Keratinocyte (primary cell): ENCODE measurements at regions not wholly inside any gene's neighbourhood (a gene's known extent, or its start where the extent isn't known, plus 50 kb on each side); places are given as distances from the start of the nearest gene placed in this dataset.

Source experiments
- DNase-seq: peaks from one replicate; pipeline ENCODE4 v3.0.0-alpha.2; 2011; ENCODE audit warnings: low read depth, missing footprints, low spot score
- FAIRE-seq: peaks from 2 replicates; lab custom pipeline; 2011; peaks lifted over from hg19 to GRCh38; lab: Jason Lieb, UNC
- H2AFZ ChIP-seq: 2 replicates; pipeline ENCODE4 v1.6.0; 2012; ENCODE audit warnings: low read length, control low read depth, inconsistent platforms; ENCODE audit not compliant: control insufficient read depth
- H3K27ac ChIP-seq: 2 replicates; pipeline ENCODE4 v1.5.1; 2011; ENCODE audit warnings: low read length; ENCODE audit not compliant: control insufficient read depth, insufficient read depth
- H3K27me3 ChIP-seq: 3 replicates; pipeline ENCODE4 v1.6.0; 2011; ENCODE audit warnings: low read length; ENCODE audit not compliant: control insufficient read depth, insufficient read depth; ENCODE audit errors: extremely low read depth
- H3K36me3 ChIP-seq, 2 experiments: 2 replicates in 1 of 2; 3 replicates in 1 of 2; pipeline ENCODE4 v1.5.1; 2011; ENCODE audit warnings: low read length in 2 of 2, mild to moderate bottlenecking in 1 of 2; ENCODE audit not compliant: control insufficient read depth in 2 of 2, insufficient read depth in 2 of 2; ENCODE audit errors: extremely low read depth in 1 of 2
- H3K4me1 ChIP-seq: 3 replicates; pipeline ENCODE4 v1.5.1; 2011; ENCODE audit warnings: low read length; ENCODE audit not compliant: control insufficient read depth, insufficient read depth; ENCODE audit errors: extremely low read depth
- H3K4me2 ChIP-seq: 3 replicates; pipeline ENCODE4 v1.6.0; 2011; ENCODE audit warnings: low read depth, low read length; ENCODE audit not compliant: control insufficient read depth, insufficient read depth; ENCODE audit errors: extremely low read depth
- H3K4me3 ChIP-seq, 3 experiments: fragments of 200-600 bp in 1 of 3; sonication (generic) in 1 of 3; 2 replicates in 2 of 3; 3 replicates in 1 of 3; pipeline ENCODE4 v1.5.1; 2011 to 2016; ENCODE audit warnings: low read length in 3 of 3, mild to moderate bottlenecking in 3 of 3, control low read depth in 2 of 3, inconsistent platforms in 1 of 3, low read depth in 1 of 3, mixed read lengths in 1 of 3, mixed run types in 1 of 3, moderate library complexity in 1 of 3; ENCODE audit not compliant: control insufficient read depth in 2 of 3, insufficient read depth in 2 of 3; ENCODE audit errors: extremely low read depth in 1 of 3
- H3K79me2 ChIP-seq: 2 replicates; pipeline ENCODE4 v1.6.0; 2012; ENCODE audit warnings: low read length; ENCODE audit not compliant: control insufficient read depth, insufficient read depth
- H3K9ac ChIP-seq: 3 replicates; pipeline ENCODE4 v1.6.0; 2011; ENCODE audit warnings: low read length; ENCODE audit not compliant: control insufficient read depth, insufficient read depth; ENCODE audit errors: extremely low read depth
- H3K9me1 ChIP-seq: 3 replicates; pipeline ENCODE4 v1.6.0; 2011; ENCODE audit warnings: low read length; ENCODE audit not compliant: control insufficient read depth, insufficient read depth; ENCODE audit errors: extremely low read depth
- H3K9me3 ChIP-seq: 2 replicates; pipeline ENCODE4 v1.5.1; 2012; ENCODE audit warnings: low read depth, low read length; ENCODE audit not compliant: control insufficient read depth
- H4K20me1 ChIP-seq: 3 replicates; pipeline ENCODE4 v1.6.0; 2011; ENCODE audit warnings: low read length; ENCODE audit not compliant: control insufficient read depth, insufficient read depth; ENCODE audit errors: extremely low read depth
- CTCF ChIP-seq, 3 experiments: IDR thresholded peaks in 1 of 3; conservative IDR thresholded peaks in 1 of 3; optimal IDR thresholded peaks in 1 of 3; 2 replicates in 2 of 3; 3 replicates in 1 of 3; pipeline versions ENCODE3 to v1.5.1; 2011; ENCODE audit warnings: low read length in 3 of 3, mild to moderate bottlenecking in 3 of 3, moderate library complexity in 2 of 3, control low read depth in 1 of 3, inconsistent platforms in 1 of 3; ENCODE audit not compliant: insufficient read depth in 2 of 3; ENCODE audit errors: extremely low read depth in 1 of 3
- EZH2 ChIP-seq: IDR thresholded peaks from one replicate; pipeline ENCODE4 v1.6.1; 2012; ENCODE audit warnings: inconsistent platforms, mild to moderate bottlenecking, low read length, moderate library complexity
- dilution Hi-C: fragments of 300-500 bp; cut with MboI; formaldehyde crosslinking; loops from one replicate; pipeline ENCODE4 v1.7.0; 2020; ENCODE audit warnings: low sequenced_read_pairs; ENCODE audit not compliant: extremely low pct_ligation_motif_present

- Histone ChIP-seq H3K4me2 (no peak overlapping the region), H3K4me1 (no peaks in the 10 kb centered on the region), H3K36me3 (no peaks in the 10 kb centered on the region), H3K9ac (no peak overlapping the region), H3K79me2 (no peaks in the 10 kb centered on the region), H3K27ac (no peak overlapping the region), H3K9me1 (no peaks in the 10 kb centered on the region), H3K9me3 (no peaks in the 10 kb centered on the region), H2AFZ (no peak overlapping the region), H4K20me1 (no peaks in the 10 kb centered on the region), H3K4me3 (no peak overlapping the region), H3K27me3 (no peaks in the 10 kb centered on the region)
- no peak for FAIRE-seq
- TF ChIP-seq EZH2 (no peak), CTCF (optimal IDR thresholded peaks at IDR 0.05 in 1 of 3, IDR thresholded peaks at IDR 0.05 in 1 of 3, conservative IDR thresholded peaks at IDR 0.05 in 1 of 3; ENCODE audit: extremely low read depth in 1 of 3, insufficient read depth in 2 of 3, low read length in 3 of 3) (no peak)
- dilution Hi-C loops: no loop called here
- no peak for DNase-seq
These were observed 808.6 kb downstream of the RNF144A start for GRCh38 chr2:7725850-7726242.

GRCh38 chr2:7726989-7727388 lies 809.8 kb downstream of the RNF144A start:
- FAIRE-seq (no peak), DNase-seq (no peak)
- Histone ChIP-seq H3K36me3 (no peaks in the 10 kb centered on the region), H4K20me1 (no peaks in the 10 kb centered on the region), H3K9ac (no peak overlapping the region), H3K4me1 (no peaks in the 10 kb centered on the region), H3K4me3 (no peak overlapping the region), H3K79me2 (no peaks in the 10 kb centered on the region), H3K9me3 (no peaks in the 10 kb centered on the region), H2AFZ (no peak overlapping the region), H3K27me3 (no peaks in the 10 kb centered on the region), H3K4me2 (no peak overlapping the region), H3K9me1 (no peaks in the 10 kb centered on the region), H3K27ac (no peak overlapping the region)
- dilution Hi-C loops: no loop called here
- TF ChIP-seq CTCF (optimal IDR thresholded peaks at IDR 0.05 in 1 of 3, IDR thresholded peaks at IDR 0.05 in 1 of 3, conservative IDR thresholded peaks at IDR 0.05 in 1 of 3; ENCODE audit: extremely low read depth in 1 of 3, insufficient read depth in 2 of 3, low read length in 3 of 3) (no peak), EZH2 (no peak)
